GM18861 (cell line): ENCODE measurements at regions not wholly inside any gene's neighbourhood (a gene's known extent, or its start where the extent isn't known, plus 50 kb on each side); places are given as distances from the start of the nearest gene placed in this dataset.
"Not testable (repeated sequence)": the region's sequence is repeated elsewhere in the genome, so short reads cannot be mapped to it uniquely, and the experiment has no call there.

Experiments used
- ATAC-seq: cut with Tn5 transposase; IDR thresholded peaks from one replicate; pipeline ENCODE4 v1.9.1; 2021; ENCODE audit not compliant: unreplicated experiment

DNA sequence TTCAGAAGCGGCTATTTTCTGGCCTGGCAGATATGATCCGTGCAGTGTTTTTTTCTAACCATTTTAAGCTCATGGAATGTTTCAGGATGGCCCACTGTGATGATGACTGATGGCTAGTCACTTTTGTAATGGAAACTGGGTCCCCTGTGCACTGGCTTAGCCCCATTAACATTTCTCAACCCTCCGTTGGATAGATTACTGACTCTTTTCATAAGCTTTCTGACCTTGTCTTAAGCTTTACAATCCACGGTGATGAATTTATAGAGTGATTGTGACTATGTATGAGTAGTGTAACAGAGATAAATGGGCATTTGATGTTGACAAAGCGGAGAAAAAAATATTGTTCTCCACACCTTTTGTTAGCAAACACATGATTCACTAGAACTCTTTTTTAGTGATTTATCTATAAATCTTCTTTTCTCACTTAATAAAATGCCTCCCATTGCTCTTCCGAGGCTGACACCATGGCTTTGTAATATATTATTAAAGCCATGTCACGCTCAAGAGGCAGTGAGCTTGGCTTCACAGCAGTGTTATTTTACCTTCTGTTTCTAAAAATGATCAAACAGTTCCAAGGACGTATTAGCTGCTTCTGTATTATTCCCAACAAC is 221.0 kb upstream of the LINC00305 start:
- ATAC-seq = not testable (repeated sequence)

- ATAC-seq = no peak
Observed at GRCh38 chr18:64365106-64365505, 216.2 kb upstream of the LINC00305 start.

DNA sequence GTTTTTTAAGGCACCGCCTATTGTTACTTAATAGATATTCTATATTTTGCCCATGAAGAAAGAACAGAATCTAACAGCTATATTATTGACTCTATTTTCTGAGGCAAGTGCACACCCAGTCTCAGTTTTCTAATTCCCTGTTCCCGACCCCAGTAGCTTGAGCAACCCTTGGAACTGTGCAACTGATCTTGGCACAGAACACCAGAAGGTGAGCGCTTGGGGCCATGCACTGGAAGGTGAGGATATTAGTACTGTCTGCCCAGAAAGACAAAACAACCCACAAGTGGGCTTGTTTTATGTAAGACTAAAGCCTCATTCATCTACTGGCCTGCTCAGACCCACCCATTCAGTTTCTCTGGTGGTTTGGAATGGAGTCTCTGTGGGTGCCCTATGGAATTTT is 188.8 kb upstream of the LINC00305 start:
- ATAC-seq = no peak

DNA sequence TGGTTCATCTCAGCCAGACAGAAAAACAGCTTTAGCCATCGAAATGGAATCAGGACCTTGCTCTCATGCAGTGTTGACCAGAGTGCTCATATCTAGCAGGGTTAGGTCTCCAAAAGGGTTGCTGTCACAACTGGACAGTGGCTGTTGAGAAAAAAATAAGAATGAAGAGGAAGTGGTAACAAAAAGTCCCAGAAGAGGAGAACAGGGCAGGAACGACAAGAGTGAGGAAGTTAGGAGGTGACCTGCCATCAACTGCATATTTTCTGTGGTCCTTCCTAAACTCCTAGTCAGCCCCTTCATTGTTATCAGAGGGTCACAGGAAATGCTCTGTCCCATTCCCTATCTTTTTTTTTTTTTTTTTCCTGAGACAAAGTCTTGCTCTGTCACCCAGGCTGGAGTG is 188.1 kb upstream of the LINC00305 start:
- no peak for ATAC-seq

DNA sequence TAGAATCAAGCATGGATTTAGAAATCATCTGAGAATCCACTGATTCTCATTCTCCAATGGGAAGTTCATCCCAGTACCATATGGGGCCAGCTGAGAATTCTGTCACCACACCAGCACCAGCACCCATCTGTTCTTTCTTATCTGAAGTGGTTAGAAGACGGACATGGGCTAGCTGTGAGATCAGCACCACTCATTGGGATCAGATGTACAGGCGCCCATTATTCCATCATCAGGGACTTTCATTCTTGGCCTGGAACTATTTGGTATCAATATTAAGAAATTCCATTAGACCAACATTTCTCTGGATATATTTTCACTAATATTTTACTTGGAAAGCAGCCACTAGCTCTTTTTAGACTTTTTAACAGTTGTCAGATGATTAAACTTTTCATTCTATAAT is 185.9 kb upstream of the LINC00305 start:
- ATAC-seq = no peak

- no peak for ATAC-seq
Observed at GRCh38 chr18:64333584-64333983, 184.7 kb upstream of the LINC00305 start.

- ATAC-seq = no peak
Observed at GRCh38 chr18:64332835-64333234, 183.9 kb upstream of the LINC00305 start.

DNA sequence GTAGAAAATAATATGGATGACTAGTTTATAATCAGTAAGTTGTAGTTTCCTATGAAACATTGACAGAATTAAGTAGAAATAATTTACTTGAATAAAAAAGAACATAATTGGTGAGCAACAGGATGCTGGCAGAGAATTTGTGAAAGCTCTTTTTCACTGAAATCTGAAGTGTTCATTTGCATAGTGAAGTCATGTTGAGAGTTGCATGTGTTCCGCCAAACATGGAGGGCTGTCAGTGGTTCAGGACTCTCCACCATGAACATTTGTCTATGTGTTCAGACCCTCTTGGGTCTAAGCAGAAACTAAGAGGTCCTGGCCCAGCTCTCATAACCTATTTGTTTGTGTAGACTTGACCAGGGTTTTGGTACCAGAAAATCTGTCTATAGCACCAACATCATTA is 182.5 kb upstream of the LINC00305 start:
- ATAC-seq = no peak

- ATAC-seq = no peak
Observed at GRCh38 chr18:64330931-64331330, 182.0 kb upstream of the LINC00305 start.

- ATAC-seq = no peak
Observed at GRCh38 chr18:64330161-64330560, 181.3 kb upstream of the LINC00305 start.

DNA sequence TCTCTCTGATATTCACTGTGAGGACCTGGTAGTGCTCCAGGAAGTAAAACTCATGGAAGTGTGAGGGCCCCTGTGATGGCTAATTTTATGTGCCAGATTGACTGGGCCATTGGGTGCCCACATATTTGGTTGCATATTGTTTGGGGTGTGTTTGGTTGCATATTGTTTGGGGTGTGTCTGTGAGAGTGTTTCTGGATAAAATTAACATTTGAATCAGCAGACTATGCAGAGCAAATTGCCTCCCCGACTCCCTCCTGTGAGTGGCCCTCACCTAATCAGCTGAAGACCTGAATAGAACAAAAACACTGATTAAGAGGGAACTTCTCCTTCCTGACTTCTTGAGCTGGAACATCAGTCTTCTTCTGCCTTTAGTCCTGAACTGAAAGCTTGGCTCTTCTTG is 173.3 kb upstream of the LINC00305 start:
- no peak for ATAC-seq

GRCh38 chr18:64318547-64318946 is 169.7 kb upstream of the LINC00305 start:
- no peak for ATAC-seq

DNA sequence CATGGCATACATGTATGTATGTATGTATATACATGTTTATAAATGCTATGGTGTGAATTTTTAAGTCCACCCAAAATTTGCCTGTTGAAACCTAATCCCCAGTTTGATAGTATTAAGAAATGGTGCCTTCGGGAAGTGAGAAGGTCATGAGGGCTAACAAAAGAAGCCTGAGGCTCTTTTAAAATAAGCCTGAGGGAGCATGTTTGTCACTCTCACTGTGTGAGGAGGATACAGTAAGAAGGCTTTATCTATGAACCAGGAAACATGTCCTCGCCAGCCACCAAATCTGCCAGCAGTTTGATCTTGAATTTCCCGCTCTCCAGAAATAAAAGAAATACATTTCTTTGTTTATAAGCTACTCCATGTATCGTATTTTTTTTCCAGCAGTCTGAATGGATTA is 163.0 kb upstream of the LINC00305 start:
- no peak for ATAC-seq

GRCh38 chr18:64295839-64296238 is 147.0 kb upstream of the LINC00305 start:
- no peak for ATAC-seq

DNA sequence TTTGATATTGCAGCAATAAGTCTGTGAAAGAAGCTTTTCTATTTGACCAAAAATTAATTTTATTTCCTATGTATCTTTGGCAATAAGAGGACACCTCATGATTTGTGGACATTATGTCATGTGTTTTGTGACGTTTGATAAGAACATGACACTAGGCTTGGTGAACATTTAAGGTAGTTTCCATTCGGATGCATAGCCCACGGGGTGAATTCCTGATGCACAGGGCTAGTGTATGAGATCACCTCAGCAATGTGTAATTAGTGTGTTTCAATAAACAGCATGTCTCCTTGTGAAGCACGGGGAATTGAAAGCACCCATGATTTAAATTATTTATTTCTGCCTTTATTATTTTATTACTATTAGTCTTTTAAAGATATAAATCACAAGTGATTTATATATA is 146.1 kb upstream of the LINC00305 start:
- no peak for ATAC-seq

- ATAC-seq = no peak
Observed at GRCh38 chr18:64288432-64288831, 139.5 kb upstream of the LINC00305 start.

- ATAC-seq = no peak
Observed at GRCh38 chr18:64287926-64288325, 139.0 kb upstream of the LINC00305 start.

- ATAC-seq = no peak
Observed at GRCh38 chr18:64283059-64283458, 134.2 kb upstream of the LINC00305 start.

- ATAC-seq = no peak
Observed at GRCh38 chr18:64278026-64278425, 129.1 kb upstream of the LINC00305 start.

GRCh38 chr18:64276311-64277090 is 127.6 kb upstream of the LINC00305 start:
- ATAC-seq = no peak

DNA sequence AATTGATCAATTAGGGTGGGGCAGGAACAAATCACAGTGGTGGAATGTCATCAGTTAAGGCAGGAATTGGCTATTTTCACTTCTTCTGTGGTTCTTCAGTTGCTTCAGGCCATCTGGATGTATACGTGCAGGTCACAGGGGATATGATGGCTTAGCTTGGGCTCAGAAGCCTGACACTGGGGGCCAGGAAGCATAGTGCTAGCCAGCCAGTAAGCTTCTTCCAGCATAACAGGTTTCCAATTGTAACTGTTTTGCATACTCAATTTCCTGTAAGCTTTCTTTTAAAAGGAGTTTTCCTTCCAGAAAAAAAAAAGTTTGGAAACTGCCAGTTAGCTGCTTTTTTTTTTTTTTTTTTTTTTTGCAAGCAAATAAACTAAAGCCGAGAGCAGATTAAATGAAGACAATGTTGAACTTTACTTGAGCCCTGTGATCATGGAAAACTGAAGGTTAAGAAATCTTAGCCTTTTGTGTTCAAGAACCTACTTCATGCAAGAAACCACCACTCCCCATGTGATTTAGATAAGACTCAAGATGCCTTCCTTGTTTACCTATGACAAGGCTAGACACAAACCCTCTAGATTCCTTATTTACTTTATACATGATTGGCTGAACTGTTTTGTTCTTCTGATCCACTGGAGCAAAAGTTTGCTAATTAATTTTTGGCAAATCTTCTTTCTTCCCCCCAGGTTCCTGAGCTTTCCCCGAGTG is 126.9 kb upstream of the LINC00305 start:
- no peak for ATAC-seq

GRCh38 chr18:64273724-64274123 is 124.8 kb upstream of the LINC00305 start:
- no peak for ATAC-seq
